D721Med (cell line): ENCODE measurements at regions not wholly inside any gene's neighbourhood (a gene's known extent, or its start where the extent isn't known, plus 50 kb on each side); places are given as distances from the start of the nearest gene placed in this dataset.

Source experiments
- DNase-seq: peaks from one replicate; pipeline ENCODE4 v3.0.0; 2011; ENCODE audit warnings: low spot score; ENCODE audit not compliant: insufficient read length
- FAIRE-seq: peaks from 2 replicates; lab custom pipeline; 2011; peaks lifted over from hg19 to GRCh38; lab: Jason Lieb, UNC
- TF ChIP-seq, protein P1 (sequence below): IDR thresholded peaks from 2 replicates; pipeline ENCODE4 v1.5.1; 2012; ENCODE audit warnings: mild to moderate bottlenecking, control low read depth; ENCODE audit not compliant: insufficient read depth; ENCODE audit errors: missing control alignments

DNA sequence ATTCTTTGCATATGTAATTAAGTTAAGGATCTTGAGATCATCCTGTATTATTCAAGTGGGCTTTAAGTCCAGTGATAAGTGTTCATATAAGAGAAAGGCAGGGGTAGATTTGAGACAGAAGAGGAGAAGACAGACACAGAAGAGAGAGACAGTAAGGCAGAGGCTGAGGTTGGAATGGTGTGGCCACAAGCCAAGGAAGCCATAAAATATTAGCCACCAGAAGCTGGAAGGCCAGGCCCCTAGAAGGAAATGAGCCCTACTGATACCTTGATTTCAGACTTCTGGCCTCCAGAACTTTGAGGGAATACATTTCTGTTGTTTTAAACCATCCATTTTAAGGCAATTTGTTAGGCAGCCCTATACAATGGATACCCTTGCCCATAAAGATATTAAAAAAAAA lies 66.9 kb upstream of the DLX2 start:
- FAIRE-seq = no peak
- TF ChIP-seq, protein P1, sequence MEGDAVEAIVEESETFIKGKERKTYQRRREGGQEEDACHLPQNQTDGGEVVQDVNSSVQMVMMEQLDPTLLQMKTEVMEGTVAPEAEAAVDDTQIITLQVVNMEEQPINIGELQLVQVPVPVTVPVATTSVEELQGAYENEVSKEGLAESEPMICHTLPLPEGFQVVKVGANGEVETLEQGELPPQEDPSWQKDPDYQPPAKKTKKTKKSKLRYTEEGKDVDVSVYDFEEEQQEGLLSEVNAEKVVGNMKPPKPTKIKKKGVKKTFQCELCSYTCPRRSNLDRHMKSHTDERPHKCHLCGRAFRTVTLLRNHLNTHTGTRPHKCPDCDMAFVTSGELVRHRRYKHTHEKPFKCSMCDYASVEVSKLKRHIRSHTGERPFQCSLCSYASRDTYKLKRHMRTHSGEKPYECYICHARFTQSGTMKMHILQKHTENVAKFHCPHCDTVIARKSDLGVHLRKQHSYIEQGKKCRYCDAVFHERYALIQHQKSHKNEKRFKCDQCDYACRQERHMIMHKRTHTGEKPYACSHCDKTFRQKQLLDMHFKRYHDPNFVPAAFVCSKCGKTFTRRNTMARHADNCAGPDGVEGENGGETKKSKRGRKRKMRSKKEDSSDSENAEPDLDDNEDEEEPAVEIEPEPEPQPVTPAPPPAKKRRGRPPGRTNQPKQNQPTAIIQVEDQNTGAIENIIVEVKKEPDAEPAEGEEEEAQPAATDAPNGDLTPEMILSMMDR = no peak
- DNase-seq = no peak

DNA sequence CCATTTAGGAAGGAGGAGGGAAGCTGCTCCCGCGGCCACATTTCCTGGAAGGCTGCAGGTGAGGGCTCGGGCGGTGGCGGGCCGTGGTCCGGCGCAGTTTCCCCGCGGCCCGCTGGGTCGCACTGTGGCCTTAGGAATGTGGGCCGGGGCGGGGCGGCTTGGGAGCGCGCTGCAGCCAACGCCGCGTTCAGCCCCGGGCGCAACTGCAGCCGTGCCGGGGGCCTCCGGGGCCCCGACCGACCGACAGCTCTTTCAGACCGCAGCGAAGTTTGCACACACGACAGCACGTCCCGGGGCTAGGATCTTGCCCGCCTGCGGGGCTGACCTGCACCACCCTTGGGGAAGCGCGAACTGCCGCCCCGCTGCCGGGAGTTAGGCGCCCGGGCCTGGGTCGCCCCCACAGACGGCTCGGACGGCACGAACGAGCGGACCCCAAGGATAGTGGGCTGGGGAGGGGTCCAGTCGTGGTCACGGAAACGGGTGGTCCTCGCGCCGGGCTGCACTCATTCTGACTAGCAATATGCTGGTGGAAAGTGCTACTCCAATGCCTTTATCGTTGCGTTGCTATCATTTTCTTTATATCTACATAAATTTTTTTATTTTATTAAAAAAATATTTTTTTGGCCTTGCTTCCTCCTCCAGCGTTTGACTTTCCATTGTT lies 69.9 kb upstream of the DLX2 start:
- FAIRE-seq (no peak), DNase-seq (peak; percentile 44)
- TF ChIP-seq, protein P1 = peak; percentile 84

DNA sequence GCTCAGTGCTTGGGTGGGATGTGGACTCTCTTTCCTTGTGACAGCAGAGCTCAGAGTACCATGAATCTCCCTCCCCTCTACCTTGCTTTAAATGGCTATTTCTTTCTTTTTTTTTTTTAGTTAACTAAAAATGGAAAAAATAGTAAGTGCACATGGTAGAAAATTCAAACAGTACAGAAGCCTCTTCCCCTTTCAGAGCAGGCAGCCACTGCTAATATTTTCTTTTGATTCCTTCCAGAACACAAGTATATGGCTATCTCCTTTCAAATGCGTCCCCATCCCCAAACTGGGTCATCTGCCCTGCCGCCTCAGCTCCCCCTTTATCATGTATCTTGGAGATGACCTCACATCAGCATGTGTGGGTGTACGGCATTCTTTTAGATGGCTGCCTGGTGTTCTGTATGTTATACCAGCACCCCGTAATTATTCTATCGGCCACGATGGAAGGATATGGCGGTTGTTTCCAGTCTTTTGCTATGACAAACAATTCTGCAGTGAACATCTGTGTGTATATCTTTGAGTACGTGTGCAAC lies 70.5 kb upstream of the DLX2 start:
- FAIRE-seq = no peak
- TF ChIP-seq, protein P1 = no peak
- no peak for DNase-seq

DNA sequence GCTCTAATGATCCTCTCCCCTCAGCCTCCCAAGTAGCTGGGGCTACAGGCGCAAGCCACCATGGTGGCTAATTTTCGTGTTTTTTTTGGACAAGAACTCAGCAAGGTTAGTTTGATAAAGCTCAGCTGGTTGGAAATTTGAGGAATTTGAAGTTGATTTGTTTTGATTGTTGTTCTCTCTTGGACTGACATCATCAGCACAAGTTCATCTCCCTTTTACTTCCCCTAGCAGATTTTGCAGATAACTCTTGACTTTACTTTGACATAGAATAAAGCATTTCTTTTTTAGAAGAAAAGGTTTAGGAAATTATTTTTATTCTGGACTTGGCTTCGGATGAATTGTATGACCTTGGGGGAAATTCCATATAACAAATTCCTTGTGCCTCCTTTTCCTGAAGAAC lies 74.9 kb upstream of the DLX2 start:
- FAIRE-seq = no peak
- TF ChIP-seq, protein P1 = no peak
- DNase-seq = no peak

DNA sequence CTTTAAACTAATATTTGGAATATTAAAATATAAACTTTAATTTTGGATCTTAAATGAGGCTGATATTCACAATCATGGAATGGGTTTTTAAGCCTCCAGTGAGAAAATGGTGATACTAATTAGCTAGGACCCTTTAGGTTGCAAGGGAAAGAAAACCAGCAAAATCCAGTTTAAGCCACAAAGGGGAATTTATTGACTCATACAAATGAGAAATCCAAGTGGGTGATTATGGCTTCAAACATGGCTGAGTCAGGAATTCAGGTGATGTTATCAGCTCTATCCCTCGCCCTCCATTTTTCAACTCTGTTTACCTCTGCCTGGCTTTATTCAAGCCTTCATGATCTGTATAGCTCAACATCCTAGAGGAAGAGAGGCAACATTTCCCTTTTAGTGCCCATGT lies 75.3 kb upstream of the DLX2 start:
- DNase-seq (no peak), FAIRE-seq (no peak)
- TF ChIP-seq, protein P1 = no peak

DNA sequence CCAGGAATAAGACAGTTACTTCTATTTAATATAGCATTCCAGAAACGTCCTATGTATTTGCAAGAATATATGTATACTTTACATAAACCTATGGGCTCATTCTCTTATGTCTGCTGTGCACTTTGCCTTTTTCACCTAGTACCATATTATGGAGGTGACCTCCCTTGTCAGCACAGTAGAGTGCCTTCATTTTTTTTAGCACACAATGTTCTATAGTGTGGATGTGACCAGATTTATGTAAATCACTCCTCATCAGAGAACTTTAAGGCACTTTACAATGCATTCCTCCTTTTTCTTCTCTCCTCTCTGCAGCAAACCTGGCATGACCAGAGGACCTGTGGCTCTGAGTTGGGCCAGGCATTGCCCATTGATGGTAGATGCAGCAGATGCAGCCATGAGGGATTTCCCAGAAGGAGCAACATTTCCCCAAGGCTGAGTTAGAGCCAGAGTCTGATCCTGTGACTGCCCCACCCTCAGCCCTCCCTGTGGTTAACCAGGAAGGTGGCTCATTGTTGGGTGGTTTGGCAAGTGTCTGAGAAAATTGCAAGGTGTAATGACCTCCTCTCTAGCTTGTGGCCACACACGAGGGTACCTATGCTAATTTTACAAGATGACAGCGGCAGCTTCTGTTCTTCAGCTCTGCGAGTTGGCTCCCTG lies 76.5 kb upstream of the DLX2 start:
- DNase-seq (no peak), FAIRE-seq (no peak)
- TF ChIP-seq, protein P1 = no peak

DNA sequence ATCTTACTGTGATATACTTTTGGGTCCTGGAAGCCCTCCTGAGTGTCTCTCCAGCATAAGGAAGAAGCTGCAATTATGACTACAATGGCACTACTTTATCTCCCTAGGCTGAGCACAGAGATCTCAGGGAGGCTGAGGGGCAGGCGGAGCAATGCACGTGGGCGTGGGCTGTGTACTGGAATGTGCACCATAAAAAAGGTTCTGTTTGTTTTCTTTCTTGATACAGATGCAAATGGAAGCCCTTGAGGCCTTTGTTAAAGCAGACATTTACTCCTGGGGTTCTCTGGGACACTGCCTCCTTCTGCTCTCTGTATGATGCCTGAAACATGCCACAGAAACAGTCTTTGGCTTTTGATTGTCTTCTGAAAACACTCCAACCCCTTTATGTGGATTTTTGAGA lies 79.1 kb upstream of the DLX2 start:
- no peak for FAIRE-seq
- no peak for DNase-seq
- TF ChIP-seq, protein P1 = no peak
